ENCODE measurements at regions not wholly inside any gene's neighbourhood (a gene's known extent, or its start where the extent isn't known, plus 50 kb on each side); places are given as distances from the start of the nearest gene placed in this dataset.

GRCh38 chr4:91846233-91846632 lies 457.5 kb upstream of the GRID2 start:
- TF ChIP-seq SIN3A (IDR thresholded peaks at IDR 0.05; ENCODE audit: borderline replicate concordance, insufficient read depth, low read length) (no peak), TAF1 (IDR thresholded peaks at IDR 0.05; ENCODE audit: borderline replicate concordance, insufficient read depth, low read length) (no peak), REST (IDR thresholded peaks at IDR 0.05; ENCODE audit: insufficient read depth in 1 of 2, low read depth in 2 of 2, low read length in 2 of 2) (no peak), POLR2AphosphoS5 (IDR thresholded peaks at IDR 0.05; ENCODE audit: low read depth, low read length) (no peak), FOXP2 (optimal IDR thresholded peaks at IDR 0.05; ENCODE audit: borderline replicate concordance, extremely low read depth, extremely low read length, insufficient read depth) (no peak)

- no peak for TF ChIP-seq SIN3A (IDR thresholded peaks at IDR 0.05; ENCODE audit: borderline replicate concordance, insufficient read depth, low read length)
- TF ChIP-seq REST (IDR thresholded peaks at IDR 0.05; ENCODE audit: insufficient read depth in 1 of 2, low read depth in 2 of 2, low read length in 2 of 2), result no peak
- no peak for TF ChIP-seq TAF1 (IDR thresholded peaks at IDR 0.05; ENCODE audit: borderline replicate concordance, insufficient read depth, low read length)
- TF ChIP-seq POLR2AphosphoS5 (IDR thresholded peaks at IDR 0.05; ENCODE audit: low read depth, low read length), result no peak
- TF ChIP-seq FOXP2 (optimal IDR thresholded peaks at IDR 0.05; ENCODE audit: borderline replicate concordance, extremely low read depth, extremely low read length, insufficient read depth), result no peak
Observed at GRCh38 chr4:91851456-91851855, 452.3 kb upstream of the GRID2 start.

DNA sequence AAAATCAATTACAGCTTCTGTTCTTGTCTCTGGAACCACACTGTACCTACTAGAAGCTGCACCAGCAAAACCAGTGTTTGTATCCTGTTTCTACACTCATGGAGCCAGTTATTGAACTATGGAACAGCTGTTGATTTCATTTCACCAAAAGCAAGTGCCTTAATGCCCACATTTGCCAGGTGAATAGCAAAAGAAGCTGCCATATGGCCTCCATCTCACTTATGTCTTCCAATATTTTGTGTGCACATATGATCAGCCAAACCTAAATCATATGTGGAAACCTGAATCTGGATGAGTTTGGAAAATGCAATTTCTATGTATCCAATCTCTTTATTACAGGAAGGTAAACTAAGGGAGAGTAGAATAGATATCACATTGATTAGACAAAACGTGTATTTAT lies 415.8 kb upstream of the GRID2 start:
- TF ChIP-seq FOXP2 (optimal IDR thresholded peaks at IDR 0.05; ENCODE audit: borderline replicate concordance, extremely low read depth, extremely low read length, insufficient read depth) (no peak), REST (IDR thresholded peaks at IDR 0.05; ENCODE audit: insufficient read depth in 1 of 2, low read depth in 2 of 2, low read length in 2 of 2) (no peak), SIN3A (IDR thresholded peaks at IDR 0.05; ENCODE audit: borderline replicate concordance, insufficient read depth, low read length) (no peak), TAF1 (IDR thresholded peaks at IDR 0.05; ENCODE audit: borderline replicate concordance, insufficient read depth, low read length) (no peak), POLR2AphosphoS5 (IDR thresholded peaks at IDR 0.05; ENCODE audit: low read depth, low read length) (no peak)

DNA sequence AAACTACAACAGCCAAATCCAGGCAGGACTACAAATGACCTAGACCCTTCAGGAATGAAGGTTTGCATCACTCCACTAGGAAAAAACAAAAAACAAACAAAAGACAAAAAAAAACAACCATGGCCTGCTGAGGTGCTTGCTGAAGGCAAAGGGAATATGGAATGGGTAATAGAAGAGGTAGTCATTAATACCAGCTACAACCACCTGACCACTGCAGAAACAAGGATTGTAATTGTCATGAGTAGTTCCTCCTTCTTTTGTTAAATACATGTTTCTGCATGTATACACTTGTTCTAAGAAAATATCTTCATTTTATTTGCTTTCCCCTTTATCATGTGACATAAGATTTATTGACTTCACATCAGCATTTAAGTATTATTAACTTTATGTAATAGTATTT lies 409.8 kb upstream of the GRID2 start:
- TF ChIP-seq SIN3A (IDR thresholded peaks at IDR 0.05; ENCODE audit: borderline replicate concordance, insufficient read depth, low read length) (no peak), TAF1 (IDR thresholded peaks at IDR 0.05; ENCODE audit: borderline replicate concordance, insufficient read depth, low read length) (no peak), POLR2AphosphoS5 (IDR thresholded peaks at IDR 0.05; ENCODE audit: low read depth, low read length) (no peak), REST (IDR thresholded peaks at IDR 0.05; ENCODE audit: insufficient read depth in 1 of 2, low read depth in 2 of 2, low read length in 2 of 2) (no peak), FOXP2 (optimal IDR thresholded peaks at IDR 0.05; ENCODE audit: borderline replicate concordance, extremely low read depth, extremely low read length, insufficient read depth) (no peak)

- TF ChIP-seq REST (IDR thresholded peaks at IDR 0.05; ENCODE audit: insufficient read depth in 1 of 2, low read depth in 2 of 2, low read length in 2 of 2), result no peak
- no peak for TF ChIP-seq FOXP2 (optimal IDR thresholded peaks at IDR 0.05; ENCODE audit: borderline replicate concordance, extremely low read depth, extremely low read length, insufficient read depth)
- no peak for TF ChIP-seq TAF1 (IDR thresholded peaks at IDR 0.05; ENCODE audit: borderline replicate concordance, insufficient read depth, low read length)
Observed at GRCh38 chr4:91904556-91904955, 399.2 kb upstream of the GRID2 start.
